T-helper 17 cell (primary cell): ENCODE measurements at regions not wholly inside any gene's neighbourhood (a gene's known extent, or its start where the extent isn't known, plus 50 kb on each side); places are given as distances from the start of the nearest gene placed in this dataset.
"Not testable (repeated sequence)": the region's sequence is repeated elsewhere in the genome, so short reads cannot be mapped to it uniquely, and the experiment has no call there.

Experiments used
- ATAC-seq: fragments of 150-1000 bp; cut with Tn5 transposase; 2 replicates; pipeline ENCODE4 v1.10.0; 2021; ENCODE audit warnings: mild to moderate bottlenecking, moderate library complexity
- DNase-seq, 3 donors: peaks; one replicate each; pipeline versions ENCODE4 v3.0.0 to v3.0.0-alpha.2; 2020 to 2021
- H3K9me3 ChIP-seq: one replicate; pipeline ENCODE4 v1.7.0; 2013; ENCODE audit warnings: low read length, mild to moderate bottlenecking; ENCODE audit not compliant: control insufficient read depth, poor library complexity, severe bottlenecking
- H3K27ac Mint-ChIP-seq: one replicate; pipeline ENCODE4 v1.8.0; 2022; ENCODE audit warnings: mild to moderate bottlenecking, moderate library complexity, mixed read lengths
- H3K27me3 Mint-ChIP-seq: one replicate; pipeline ENCODE4 v1.8.0; 2022; ENCODE audit warnings: mixed read lengths
- H3K36me3 Mint-ChIP-seq: one replicate; pipeline ENCODE4 v1.8.0; 2022; ENCODE audit warnings: low read depth, mixed read lengths
- H3K4me1 Mint-ChIP-seq: one replicate; pipeline ENCODE4 v1.8.0; 2022; ENCODE audit warnings: mild to moderate bottlenecking, mixed read lengths
- H3K4me3 Mint-ChIP-seq: one replicate; pipeline ENCODE4 v1.8.0; 2022; ENCODE audit warnings: mild to moderate bottlenecking, moderate library complexity, mixed read lengths

DNA sequence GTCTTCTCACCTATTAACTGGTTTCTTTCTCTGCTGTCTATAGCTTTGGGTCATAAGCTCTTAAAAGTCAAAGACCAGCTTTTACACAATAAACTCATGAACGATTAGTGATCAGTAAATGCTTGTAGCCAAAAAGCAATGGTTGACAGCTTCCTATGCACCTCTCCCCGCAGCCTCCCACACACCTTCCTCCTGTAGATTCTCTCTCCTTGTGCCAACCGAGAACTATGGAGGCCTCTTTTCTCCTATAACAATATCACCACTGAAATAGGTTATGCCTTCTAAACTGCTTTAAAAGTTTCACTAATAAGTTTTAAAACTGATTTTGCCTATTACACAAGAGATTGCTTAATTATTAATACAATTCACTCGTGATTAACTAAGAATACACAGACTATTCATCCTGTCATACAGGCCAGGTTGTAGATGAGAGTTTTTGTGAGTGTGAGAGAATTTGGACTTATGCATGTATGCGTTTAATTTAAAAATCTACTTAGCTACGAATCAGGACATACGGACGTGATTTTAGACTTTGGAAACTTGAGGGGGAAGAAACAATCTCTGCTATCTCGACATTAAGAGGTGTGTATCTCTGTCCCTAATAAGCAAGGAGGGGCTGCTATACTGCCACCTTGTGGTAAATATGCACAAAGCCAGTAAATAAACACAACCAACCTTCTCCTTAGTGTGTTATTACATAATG lies 229.1 kb upstream of the RBBP8 start:
- Mint-ChIP-seq H3K27ac (no peak overlapping the region), H3K4me1 (peaks cover 3% of the 10 kb centered on the region), H3K36me3 (no peaks in the 10 kb centered on the region), H3K4me3 (no peak overlapping the region), H3K27me3 (peaks cover 22% of the 10 kb centered on the region)
- no peak for DNase-seq
- no peak for ATAC-seq
- no peaks in the 10 kb centered on the region for H3K9me3 ChIP-seq

DNA sequence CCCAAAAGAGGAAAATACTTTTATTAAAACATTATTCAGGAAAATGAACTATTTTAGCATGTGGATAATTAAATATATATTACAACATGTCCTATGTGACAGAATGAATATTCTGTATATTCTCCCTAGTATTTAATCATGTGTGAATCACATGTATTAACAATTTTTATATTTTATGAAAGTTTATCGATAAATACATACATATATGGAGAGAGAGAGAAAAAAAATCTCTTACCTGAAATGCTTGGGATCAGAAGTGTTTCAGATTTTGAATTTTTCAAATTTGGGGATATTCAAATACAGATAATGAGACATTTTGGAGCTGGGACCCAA lies 228.6 kb upstream of the RBBP8 start:
- ATAC-seq (no peak), DNase-seq (no peak)
- H3K36me3 Mint-ChIP-seq = no peaks in the 10 kb centered on the region
- no peak overlapping the region for H3K4me3 Mint-ChIP-seq
- no peak overlapping the region for H3K27ac Mint-ChIP-seq
- H3K4me1 Mint-ChIP-seq = peaks cover 3% of the 10 kb centered on the region
- no peaks in the 10 kb centered on the region for H3K9me3 ChIP-seq
- H3K27me3 Mint-ChIP-seq = peaks cover 22% of the 10 kb centered on the region

DNA sequence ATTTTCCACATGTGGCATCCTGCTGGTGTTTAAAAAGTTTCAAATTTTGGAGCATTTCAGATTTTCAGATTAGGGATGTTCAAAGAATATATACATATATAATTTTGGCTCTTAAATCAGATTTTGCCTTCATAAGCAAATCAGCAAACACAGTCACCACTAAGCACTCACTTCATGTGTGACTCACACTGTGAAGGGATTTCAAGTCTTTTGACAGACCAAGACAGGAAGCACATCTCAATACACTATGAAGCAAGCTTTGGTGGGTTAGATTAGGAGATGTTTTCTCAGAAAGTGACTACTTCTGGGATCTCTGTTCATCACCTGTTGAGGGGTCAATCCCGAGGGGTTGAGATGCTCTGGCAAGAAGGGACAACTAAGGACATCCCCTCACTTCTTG lies 227.8 kb upstream of the RBBP8 start:
- no peak for DNase-seq
- no peak overlapping the region for H3K4me3 Mint-ChIP-seq
- H3K4me1 Mint-ChIP-seq = peaks cover 3% of the 10 kb centered on the region
- no peaks in the 10 kb centered on the region for H3K9me3 ChIP-seq
- H3K27me3 Mint-ChIP-seq = peaks cover 27% of the 10 kb centered on the region
- H3K27ac Mint-ChIP-seq = no peak overlapping the region
- no peaks in the 10 kb centered on the region for H3K36me3 Mint-ChIP-seq
- no peak for ATAC-seq

DNA sequence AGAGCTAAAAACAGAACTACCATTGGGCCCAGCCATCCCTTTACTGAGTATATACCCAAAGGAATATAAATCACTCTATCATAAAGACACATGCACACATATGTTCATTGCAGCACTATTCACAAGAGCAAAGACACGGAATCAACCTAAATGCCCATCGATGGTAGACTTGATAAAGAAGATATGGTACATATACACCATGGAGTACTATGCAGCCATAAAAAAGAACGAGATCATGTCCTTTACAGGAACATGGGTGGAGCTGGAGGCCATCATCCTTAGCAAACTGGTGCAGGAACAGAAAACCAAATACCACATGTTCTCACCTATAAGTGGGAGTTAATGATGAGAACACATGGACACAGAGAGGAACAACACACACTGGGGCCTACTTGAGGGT lies 227.1 kb upstream of the RBBP8 start:
- H3K27me3 Mint-ChIP-seq = peaks cover 27% of the 10 kb centered on the region
- H3K4me1 Mint-ChIP-seq, H3K9me3 ChIP-seq, DNase-seq, H3K27ac Mint-ChIP-seq, H3K36me3 Mint-ChIP-seq, H3K4me3 Mint-ChIP-seq, ATAC-seq: not testable (repeated sequence)

DNA sequence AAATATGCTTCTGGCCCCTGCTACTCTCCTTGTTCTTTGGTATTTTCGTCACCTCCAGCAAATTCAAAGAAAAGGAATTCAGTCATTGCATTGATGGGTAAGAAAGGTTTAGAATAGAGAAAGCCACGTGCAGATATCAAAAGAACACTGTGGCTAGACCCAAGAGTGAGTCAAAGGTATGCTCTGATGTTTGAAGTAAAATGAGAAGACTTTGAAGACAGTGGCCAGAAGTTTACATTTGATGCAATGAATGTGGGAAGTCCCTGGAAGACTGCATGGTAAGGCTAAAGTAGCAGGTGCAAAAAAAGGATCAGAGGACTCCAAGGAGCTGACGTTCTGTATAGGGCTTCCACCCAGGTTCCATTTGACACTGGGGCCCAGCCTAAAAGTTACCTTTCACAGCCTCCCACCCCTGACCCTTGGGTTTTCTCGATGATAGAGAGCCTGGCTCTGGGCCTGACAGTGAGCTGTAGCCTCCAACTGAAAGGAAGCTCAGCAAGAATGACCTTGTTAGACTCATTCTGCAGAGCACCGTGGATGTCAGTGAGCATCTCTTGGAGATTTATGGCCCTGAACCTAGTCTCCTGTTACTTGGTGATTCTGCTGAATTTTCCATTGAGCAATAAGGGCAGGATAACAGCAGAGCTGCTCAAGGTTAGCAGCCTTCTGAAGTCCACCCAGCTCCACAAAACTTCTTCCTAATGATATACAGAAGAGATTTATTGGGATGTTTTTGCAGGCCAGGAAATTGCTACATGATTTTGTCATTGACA lies 223.7 kb upstream of the RBBP8 start:
- H3K9me3 ChIP-seq = no peaks in the 10 kb centered on the region
- DNase-seq (no peak), ATAC-seq (no peak)
- Mint-ChIP-seq H3K36me3 (no peaks in the 10 kb centered on the region), H3K4me3 (no peak overlapping the region), H3K27ac (no peak overlapping the region), H3K27me3 (peaks cover 5% of the 10 kb centered on the region), H3K4me1 (no peaks in the 10 kb centered on the region)

DNA sequence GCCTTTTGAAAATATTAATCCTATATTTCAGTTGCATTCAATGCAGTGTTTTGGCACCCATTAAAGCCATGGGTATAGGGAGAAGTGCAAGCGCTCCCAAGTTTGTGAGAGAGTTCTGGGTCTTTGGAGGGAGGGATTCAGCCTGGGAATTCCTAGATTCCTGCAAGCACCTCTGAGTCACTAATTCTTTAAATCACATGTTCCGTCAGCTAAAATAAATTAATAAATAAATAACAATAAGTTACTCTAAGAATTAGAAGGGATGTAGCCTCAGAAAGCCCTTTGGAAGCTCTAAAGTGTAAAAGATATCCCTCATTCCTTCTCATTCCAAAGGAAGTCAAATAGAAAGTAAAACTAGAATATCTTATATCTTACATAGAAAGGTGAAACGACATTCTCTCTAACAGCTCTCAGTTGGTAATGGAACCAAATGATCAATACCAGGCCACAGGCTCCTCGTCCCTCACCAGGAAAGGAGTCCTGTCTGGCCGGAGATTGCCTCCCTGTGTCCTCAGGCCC lies 222.4 kb upstream of the RBBP8 start:
- Mint-ChIP-seq H3K4me3 (no peak overlapping the region), H3K27ac (no peak overlapping the region), H3K36me3 (no peaks in the 10 kb centered on the region), H3K4me1 (no peaks in the 10 kb centered on the region), H3K27me3 (peaks cover 5% of the 10 kb centered on the region)
- DNase-seq = no peak
- no peak for ATAC-seq
- no peaks in the 10 kb centered on the region for H3K9me3 ChIP-seq

DNA sequence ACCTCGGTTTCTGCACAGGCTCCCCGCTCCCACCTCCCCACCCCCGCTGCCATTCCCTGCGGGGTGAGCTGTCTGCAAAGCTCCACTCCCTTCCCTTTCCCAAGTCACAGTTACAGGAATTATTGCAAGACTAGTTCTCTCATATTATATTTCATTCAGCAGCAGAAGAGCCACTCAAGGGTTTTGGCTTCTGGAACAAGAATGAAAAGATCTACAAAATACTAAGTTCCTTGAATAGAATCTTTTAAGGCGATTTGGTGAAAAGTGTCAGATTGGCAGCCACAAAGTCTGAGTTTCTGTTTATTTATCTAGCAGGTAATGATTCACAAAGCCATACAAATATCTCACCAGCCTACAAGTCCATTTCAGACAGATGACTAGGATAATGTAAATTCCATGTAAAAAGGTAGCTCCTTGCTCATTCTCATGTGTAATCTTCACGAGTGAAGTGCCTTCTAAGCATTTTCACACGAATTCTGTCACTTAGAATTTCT lies 221.9 kb upstream of the RBBP8 start:
- no peaks in the 10 kb centered on the region for H3K9me3 ChIP-seq
- no peaks in the 10 kb centered on the region for H3K4me1 Mint-ChIP-seq
- H3K36me3 Mint-ChIP-seq = no peaks in the 10 kb centered on the region
- ATAC-seq = no peak
- H3K27me3 Mint-ChIP-seq = peaks cover 5% of the 10 kb centered on the region
- H3K27ac Mint-ChIP-seq = no peak overlapping the region
- H3K4me3 Mint-ChIP-seq = no peak overlapping the region
- DNase-seq = no peak

DNA sequence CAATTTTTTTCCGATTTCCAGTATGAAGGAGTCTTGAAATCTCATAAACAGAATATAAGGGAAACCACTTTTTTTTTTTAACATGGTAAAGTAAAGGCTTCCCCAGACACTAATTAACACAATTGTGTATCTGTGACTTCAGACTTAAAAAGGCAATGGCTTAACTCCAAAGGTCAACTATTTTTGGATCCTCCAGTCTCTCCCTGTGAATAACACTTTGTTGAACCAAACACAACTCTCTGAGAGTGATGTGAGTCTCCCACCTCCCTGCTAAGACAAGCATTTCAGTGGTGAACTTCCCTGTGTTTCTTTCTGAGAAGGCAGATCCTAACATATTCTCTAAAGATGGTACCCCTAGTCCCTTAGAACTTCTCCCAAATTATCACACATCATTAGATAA lies 219.6 kb upstream of the RBBP8 start:
- DNase-seq (no peak), ATAC-seq (no peak)
- H3K27ac Mint-ChIP-seq = no peak overlapping the region
- H3K4me1 Mint-ChIP-seq = no peaks in the 10 kb centered on the region
- H3K27me3 Mint-ChIP-seq = peaks cover 5% of the 10 kb centered on the region
- H3K9me3 ChIP-seq = no peaks in the 10 kb centered on the region
- no peaks in the 10 kb centered on the region for H3K36me3 Mint-ChIP-seq
- no peak overlapping the region for H3K4me3 Mint-ChIP-seq

DNA sequence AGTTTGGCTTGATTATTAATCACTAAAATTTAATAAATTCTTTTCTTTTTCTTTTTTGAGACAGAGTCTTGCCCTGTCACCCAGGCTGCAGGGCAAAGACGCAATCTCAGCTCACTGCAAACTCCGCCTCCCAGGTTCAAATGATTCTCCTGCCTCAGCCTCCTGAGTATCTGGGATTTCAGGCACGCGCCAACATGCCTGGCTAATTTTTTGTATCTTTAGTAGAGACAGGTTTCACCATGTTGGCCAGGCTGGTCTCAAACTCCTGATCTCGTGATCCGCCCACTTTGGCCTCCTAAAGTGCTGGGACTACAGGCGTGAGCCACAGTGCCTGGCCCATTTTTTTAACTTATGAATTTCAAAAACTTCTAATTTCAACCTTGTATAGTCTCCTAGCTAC lies 215.6 kb upstream of the RBBP8 start:
- H3K9me3 ChIP-seq, H3K27ac Mint-ChIP-seq, H3K4me3 Mint-ChIP-seq, ATAC-seq, H3K27me3 Mint-ChIP-seq, H3K36me3 Mint-ChIP-seq, H3K4me1 Mint-ChIP-seq, DNase-seq: not testable (repeated sequence)

DNA sequence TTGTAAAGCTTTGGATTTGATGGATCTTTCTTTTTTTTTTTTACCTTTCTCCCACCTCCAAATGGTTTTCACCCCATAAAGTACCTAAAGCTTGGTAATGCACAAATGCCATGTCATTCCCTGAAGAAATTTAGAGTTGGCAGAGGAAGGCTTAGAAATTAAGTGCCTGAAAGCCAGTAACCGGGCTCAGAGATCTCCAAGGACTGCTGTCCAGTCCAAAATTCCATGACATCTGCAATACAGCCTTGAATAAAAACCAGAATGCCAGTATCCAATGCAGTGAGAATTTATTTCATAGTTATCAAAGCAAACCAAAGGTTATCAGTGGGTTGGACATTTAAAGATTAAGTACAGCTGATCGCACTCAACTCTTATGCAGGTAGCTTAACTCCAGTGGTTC lies 209.9 kb upstream of the RBBP8 start:
- Mint-ChIP-seq H3K36me3 (no peaks in the 10 kb centered on the region), H3K27me3 (peaks cover 8% of the 10 kb centered on the region), H3K4me3 (no peak overlapping the region), H3K27ac (no peak overlapping the region), H3K4me1 (no peaks in the 10 kb centered on the region)
- H3K9me3 ChIP-seq = no peaks in the 10 kb centered on the region
- no peak for DNase-seq
- ATAC-seq = no peak

DNA sequence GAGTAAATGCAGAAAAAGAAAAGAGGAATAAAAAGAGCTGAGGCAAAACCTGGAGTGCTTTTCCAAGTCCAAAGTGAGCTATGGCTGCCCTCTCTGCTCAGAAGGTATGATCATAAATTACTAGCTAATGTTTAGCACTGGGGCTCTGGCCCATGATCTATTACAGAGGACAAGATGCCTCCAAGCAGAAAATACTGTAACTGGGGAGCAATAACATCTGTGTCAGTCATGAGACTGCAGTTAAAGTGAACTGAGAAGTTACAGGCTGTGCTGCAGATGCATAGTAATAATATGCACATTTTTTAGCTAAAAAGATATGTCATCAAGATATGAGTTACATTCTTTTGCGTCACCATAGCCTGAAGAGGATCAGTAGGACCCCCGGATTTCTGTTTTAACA lies 209.4 kb upstream of the RBBP8 start:
- no peak overlapping the region for H3K27ac Mint-ChIP-seq

DNA sequence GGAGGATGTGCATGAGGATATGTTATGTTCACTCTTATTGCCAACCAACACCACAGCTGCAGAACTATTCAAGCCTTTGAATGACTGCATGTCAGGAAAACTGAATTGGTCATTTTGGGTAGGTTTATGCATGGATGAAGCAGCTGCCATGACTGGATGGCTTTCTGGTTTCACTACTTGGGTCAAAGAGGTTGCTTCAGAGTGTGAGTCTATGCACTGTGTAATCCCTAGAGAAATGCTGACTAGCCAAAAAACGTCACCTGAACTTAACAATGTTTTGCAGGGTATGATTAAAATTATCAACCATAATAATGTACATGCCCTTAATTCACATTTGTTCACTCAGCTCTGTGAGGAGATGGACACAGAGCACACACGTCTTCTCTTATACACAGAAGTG lies 206.7 kb upstream of the RBBP8 start:
- no peak overlapping the region for H3K27ac Mint-ChIP-seq
- H3K36me3 Mint-ChIP-seq = no peaks in the 10 kb centered on the region
- no peaks in the 10 kb centered on the region for H3K4me1 Mint-ChIP-seq
- H3K9me3 ChIP-seq = no peaks in the 10 kb centered on the region
- peaks cover 21% of the 10 kb centered on the region for H3K27me3 Mint-ChIP-seq
- ATAC-seq = no peak
- no peak overlapping the region for H3K4me3 Mint-ChIP-seq
- no peak for DNase-seq

More for the DNA sequence above, 209.4 kb upstream of the RBBP8 start:
- no peak for ATAC-seq
- no peak for DNase-seq
- Mint-ChIP-seq H3K4me3 (no peak overlapping the region), H3K27me3 (peaks cover 14% of the 10 kb centered on the region), H3K36me3 (no peaks in the 10 kb centered on the region), H3K4me1 (no peaks in the 10 kb centered on the region)
- no peaks in the 10 kb centered on the region for H3K9me3 ChIP-seq

DNA sequence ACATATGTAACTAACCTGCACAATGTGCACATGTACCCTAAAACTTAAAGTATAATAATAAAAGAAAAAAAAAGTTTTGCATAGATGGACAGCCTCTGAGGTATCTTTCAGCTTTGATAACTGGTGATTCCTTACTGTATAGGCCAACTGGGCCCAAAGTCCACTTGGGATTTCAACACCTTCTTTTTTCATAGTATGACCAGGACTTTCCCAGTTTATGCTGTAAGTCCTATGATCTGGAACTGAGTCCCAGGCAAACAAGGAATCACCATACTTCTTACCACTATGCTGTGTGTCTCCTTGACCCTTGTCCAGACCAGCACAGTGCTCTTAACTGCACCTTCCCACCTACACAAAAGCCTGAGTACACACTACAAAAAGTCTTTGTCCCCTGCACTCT lies 205.1 kb upstream of the RBBP8 start:
- H3K27me3 Mint-ChIP-seq = peaks cover 21% of the 10 kb centered on the region
- no peaks in the 10 kb centered on the region for H3K36me3 Mint-ChIP-seq
- ATAC-seq (no peak), DNase-seq (no peak)
- no peak overlapping the region for H3K4me3 Mint-ChIP-seq
- H3K4me1 Mint-ChIP-seq = no peaks in the 10 kb centered on the region
- H3K9me3 ChIP-seq = no peaks in the 10 kb centered on the region
- no peak overlapping the region for H3K27ac Mint-ChIP-seq
